IPS-18a (cell line): ENCODE measurements at regions not wholly inside any gene's neighbourhood (a gene's known extent, or its start where the extent isn't known, plus 50 kb on each side); places are given as distances from the start of the nearest gene placed in this dataset.

ENCODE experiments used
- H3K27ac ChIP-seq: one replicate; pipeline ENCODE4 v1.5.1; 2013; ENCODE audit warnings: low read length
- H3K27me3 ChIP-seq: one replicate; pipeline ENCODE4 v1.6.1; 2013; ENCODE audit warnings: mild to moderate bottlenecking, low read length; ENCODE audit not compliant: control insufficient read depth, insufficient read depth
- H3K36me3 ChIP-seq: one replicate; pipeline ENCODE4 v1.6.1; 2013; ENCODE audit warnings: low read depth, low read length; ENCODE audit not compliant: control insufficient read depth
- H3K4me1 ChIP-seq: one replicate; pipeline ENCODE4 v1.6.1; 2013; ENCODE audit warnings: low read depth, low read length; ENCODE audit not compliant: control insufficient read depth
- H3K4me3 ChIP-seq: one replicate; pipeline ENCODE4 v1.5.1; 2013; ENCODE audit warnings: low read length
- H3K9ac ChIP-seq: one replicate; pipeline ENCODE4 v1.6.1; 2013; ENCODE audit warnings: mild to moderate bottlenecking, low read length, moderate library complexity
- H3K9me3 ChIP-seq: one replicate; pipeline ENCODE4 v1.6.1; 2013; ENCODE audit warnings: low read depth, low read length; ENCODE audit not compliant: control insufficient read depth

GRCh38 chr5:88555674-88556073 lies 287.0 kb upstream of the TMEM161B start:
- Histone ChIP-seq H3K4me1 (peaks cover 26% of the 10 kb centered on the region), H3K27me3 (no peaks in the 10 kb centered on the region), H3K9ac (no peak overlapping the region), H3K4me3 (no peak overlapping the region), H3K9me3 (no peaks in the 10 kb centered on the region), H3K27ac (no peak overlapping the region), H3K36me3 (no peaks in the 10 kb centered on the region)

- Histone ChIP-seq H3K4me1 (peaks cover 26% of the 10 kb centered on the region), H3K9ac (no peak overlapping the region), H3K27ac (no peak overlapping the region), H3K27me3 (no peaks in the 10 kb centered on the region), H3K4me3 (no peak overlapping the region), H3K36me3 (no peaks in the 10 kb centered on the region), H3K9me3 (no peaks in the 10 kb centered on the region)
Observed at GRCh38 chr5:88553986-88554385, 285.3 kb upstream of the TMEM161B start.

- H3K9ac ChIP-seq: no peak overlapping the region
- H3K27ac ChIP-seq: no peak overlapping the region
- peaks cover 23% of the 10 kb centered on the region for H3K4me1 ChIP-seq
- no peak overlapping the region for H3K4me3 ChIP-seq
- H3K36me3 ChIP-seq: no peaks in the 10 kb centered on the region
- H3K9me3 ChIP-seq: no peaks in the 10 kb centered on the region
- no peaks in the 10 kb centered on the region for H3K27me3 ChIP-seq
Observed at GRCh38 chr5:88553136-88553875, 284.7 kb upstream of the TMEM161B start.

- no peak overlapping the region for H3K27ac ChIP-seq
- no peaks in the 10 kb centered on the region for H3K9me3 ChIP-seq
- no peak overlapping the region for H3K9ac ChIP-seq
- no peak overlapping the region for H3K4me3 ChIP-seq
- no peaks in the 10 kb centered on the region for H3K27me3 ChIP-seq
- H3K36me3 ChIP-seq: no peaks in the 10 kb centered on the region
- peaks cover 23% of the 10 kb centered on the region for H3K4me1 ChIP-seq
Observed at GRCh38 chr5:88552426-88552825, 283.8 kb upstream of the TMEM161B start.

- no peaks in the 10 kb centered on the region for H3K36me3 ChIP-seq
- no peak overlapping the region for H3K27ac ChIP-seq
- no peak overlapping the region for H3K9ac ChIP-seq
- no peaks in the 10 kb centered on the region for H3K9me3 ChIP-seq
- H3K4me3 ChIP-seq: no peak overlapping the region
- H3K4me1 ChIP-seq: peaks cover 21% of the 10 kb centered on the region
- no peaks in the 10 kb centered on the region for H3K27me3 ChIP-seq
Observed at GRCh38 chr5:88551724-88552345, 283.2 kb upstream of the TMEM161B start.

GRCh38 chr5:88550736-88551135 lies 282.1 kb upstream of the TMEM161B start:
- H3K27ac ChIP-seq: no peak overlapping the region
- H3K9me3 ChIP-seq: no peaks in the 10 kb centered on the region
- H3K27me3 ChIP-seq: no peaks in the 10 kb centered on the region
- H3K36me3 ChIP-seq: no peaks in the 10 kb centered on the region
- H3K9ac ChIP-seq: no peak overlapping the region
- H3K4me1 ChIP-seq: peaks cover 11% of the 10 kb centered on the region
- H3K4me3 ChIP-seq: no peak overlapping the region

GRCh38 chr5:88548136-88548805 lies 279.6 kb upstream of the TMEM161B start:
- no peak overlapping the region for H3K4me3 ChIP-seq
- no peak overlapping the region for H3K9ac ChIP-seq
- no peaks in the 10 kb centered on the region for H3K9me3 ChIP-seq
- H3K27me3 ChIP-seq: no peaks in the 10 kb centered on the region
- peaks cover 6% of the 10 kb centered on the region for H3K4me1 ChIP-seq
- H3K36me3 ChIP-seq: no peaks in the 10 kb centered on the region
- H3K27ac ChIP-seq: no peak overlapping the region

- Histone ChIP-seq H3K9ac (no peak overlapping the region), H3K4me1 (peaks cover 5% of the 10 kb centered on the region), H3K36me3 (no peaks in the 10 kb centered on the region), H3K4me3 (no peak overlapping the region), H3K27me3 (no peaks in the 10 kb centered on the region), H3K27ac (no peak overlapping the region), H3K9me3 (no peaks in the 10 kb centered on the region)
Observed at GRCh38 chr5:88545338-88545737, 276.7 kb upstream of the TMEM161B start.

- peaks cover 10% of the 10 kb centered on the region for H3K4me1 ChIP-seq
- no peak overlapping the region for H3K27ac ChIP-seq
- no peak overlapping the region for H3K9ac ChIP-seq
- H3K36me3 ChIP-seq: no peaks in the 10 kb centered on the region
- H3K27me3 ChIP-seq: no peaks in the 10 kb centered on the region
- H3K4me3 ChIP-seq: no peak overlapping the region
- no peaks in the 10 kb centered on the region for H3K9me3 ChIP-seq
Observed at GRCh38 chr5:88544671-88545070, 276.0 kb upstream of the TMEM161B start.

GRCh38 chr5:88544136-88544645 lies 275.5 kb upstream of the TMEM161B start:
- Histone ChIP-seq H3K4me3 (no peak overlapping the region), H3K36me3 (no peaks in the 10 kb centered on the region), H3K27ac (no peak overlapping the region), H3K9ac (no peak overlapping the region), H3K4me1 (peaks cover 15% of the 10 kb centered on the region), H3K9me3 (no peaks in the 10 kb centered on the region), H3K27me3 (no peaks in the 10 kb centered on the region)

GRCh38 chr5:88542786-88543185 lies 274.1 kb upstream of the TMEM161B start:
- Histone ChIP-seq H3K36me3 (no peaks in the 10 kb centered on the region), H3K4me1 (peaks cover 16% of the 10 kb centered on the region), H3K4me3 (no peak overlapping the region), H3K27me3 (no peaks in the 10 kb centered on the region), H3K9ac (no peak overlapping the region), H3K27ac (no peak overlapping the region), H3K9me3 (no peaks in the 10 kb centered on the region)
